A549 (cell line): ENCODE measurements at regions not wholly inside any gene's neighbourhood (a gene's known extent, or its start where the extent isn't known, plus 50 kb on each side); places are given as distances from the start of the nearest gene placed in this dataset.

ENCODE experiments used
- EP300 ChIP-seq, 2 experiments: fragments of >200 bp; sonication (Bioruptor Twin); formaldehyde crosslinking; IDR thresholded peaks; 2 replicates in 1 of 2; 3 replicates in 1 of 2; pipeline ENCODE4 v1.6.1; 2016 to 2017
- JUN ChIP-seq, 2 experiments: fragments of >200 bp; sonication (Bioruptor Twin); formaldehyde crosslinking; IDR thresholded peaks; 2 replicates in 1 of 2; 3 replicates in 1 of 2; pipeline ENCODE4 v1.6.1; 2016 to 2017
- MAZ ChIP-seq: fragments of 150-350 bp; IDR thresholded peaks from 2 replicates; pipeline ENCODE4 v1.6.1; 2014; ENCODE audit warnings: antibody characterized with exemption, low read depth, low read length, borderline replicate concordance
- MYC ChIP-seq: IDR thresholded peaks from 2 replicates; pipeline ENCODE4 v1.6.1; 2012; ENCODE audit warnings: mild to moderate bottlenecking, inconsistent platforms, low read length, improper control_type of control experiment, borderline replicate concordance
- POLR2A ChIP-seq: IDR thresholded peaks from 2 replicates; pipeline ENCODE4 v1.6.1; 2012; ENCODE audit warnings: mild to moderate bottlenecking, low read length
- RFX5 ChIP-seq: fragments of 450-650 bp; IDR thresholded peaks from 2 replicates; pipeline ENCODE4 v1.7.1; 2014; ENCODE audit warnings: antibody characterized with exemption, mild to moderate bottlenecking, moderate library complexity
- RNF2 ChIP-seq: fragments of 200-600 bp; sonication (generic); IDR thresholded peaks from 2 replicates; pipeline ENCODE4 v1.6.1; 2016; ENCODE audit warnings: low read depth, mild to moderate bottlenecking, antibody characterized with exemption, moderate library complexity, borderline replicate concordance
- SMC3 ChIP-seq: fragments of >200 bp; sonication (Bioruptor Twin); formaldehyde crosslinking; IDR thresholded peaks from 3 replicates; pipeline ENCODE4 v1.6.1; 2018; ENCODE audit warnings: inconsistent platforms
- SREBF2 ChIP-seq: fragments of 450-650 bp; IDR thresholded peaks from 2 replicates; pipeline ENCODE4 v1.6.1; 2014; ENCODE audit warnings: mild to moderate bottlenecking, moderate library complexity
- ZFP36 ChIP-seq: fragments of 450-650 bp; IDR thresholded peaks from 2 replicates; pipeline ENCODE4 v1.6.1; 2014; ENCODE audit warnings: borderline replicate concordance; ENCODE audit not compliant: partially characterized antibody
- TF ChIP-seq, protein P1 (sequence below): fragments of 200-600 bp; sonication (generic); IDR thresholded peaks from 2 replicates; pipeline ENCODE4 v1.6.1; 2016; ENCODE audit warnings: antibody characterized with exemption, mild to moderate bottlenecking, moderate library complexity
- TF ChIP-seq, protein P2 (sequence below): fragments of >200 bp; sonication (Bioruptor Twin); formaldehyde crosslinking; IDR thresholded peaks from 3 replicates; pipeline ENCODE4 v1.5.1; 2016

- TF ChIP-seq RNF2 (no peak), MYC (no peak), POLR2A (no peak), ZFP36 (no peak), MAZ (no peak), EP300 (IDR thresholded peaks at IDR 0.05) (no peak), RFX5 (no peak), SMC3 (no peak), SREBF2 (no peak), JUN (IDR thresholded peaks at IDR 0.05) (no peak)
- TF ChIP-seq, protein P1, sequence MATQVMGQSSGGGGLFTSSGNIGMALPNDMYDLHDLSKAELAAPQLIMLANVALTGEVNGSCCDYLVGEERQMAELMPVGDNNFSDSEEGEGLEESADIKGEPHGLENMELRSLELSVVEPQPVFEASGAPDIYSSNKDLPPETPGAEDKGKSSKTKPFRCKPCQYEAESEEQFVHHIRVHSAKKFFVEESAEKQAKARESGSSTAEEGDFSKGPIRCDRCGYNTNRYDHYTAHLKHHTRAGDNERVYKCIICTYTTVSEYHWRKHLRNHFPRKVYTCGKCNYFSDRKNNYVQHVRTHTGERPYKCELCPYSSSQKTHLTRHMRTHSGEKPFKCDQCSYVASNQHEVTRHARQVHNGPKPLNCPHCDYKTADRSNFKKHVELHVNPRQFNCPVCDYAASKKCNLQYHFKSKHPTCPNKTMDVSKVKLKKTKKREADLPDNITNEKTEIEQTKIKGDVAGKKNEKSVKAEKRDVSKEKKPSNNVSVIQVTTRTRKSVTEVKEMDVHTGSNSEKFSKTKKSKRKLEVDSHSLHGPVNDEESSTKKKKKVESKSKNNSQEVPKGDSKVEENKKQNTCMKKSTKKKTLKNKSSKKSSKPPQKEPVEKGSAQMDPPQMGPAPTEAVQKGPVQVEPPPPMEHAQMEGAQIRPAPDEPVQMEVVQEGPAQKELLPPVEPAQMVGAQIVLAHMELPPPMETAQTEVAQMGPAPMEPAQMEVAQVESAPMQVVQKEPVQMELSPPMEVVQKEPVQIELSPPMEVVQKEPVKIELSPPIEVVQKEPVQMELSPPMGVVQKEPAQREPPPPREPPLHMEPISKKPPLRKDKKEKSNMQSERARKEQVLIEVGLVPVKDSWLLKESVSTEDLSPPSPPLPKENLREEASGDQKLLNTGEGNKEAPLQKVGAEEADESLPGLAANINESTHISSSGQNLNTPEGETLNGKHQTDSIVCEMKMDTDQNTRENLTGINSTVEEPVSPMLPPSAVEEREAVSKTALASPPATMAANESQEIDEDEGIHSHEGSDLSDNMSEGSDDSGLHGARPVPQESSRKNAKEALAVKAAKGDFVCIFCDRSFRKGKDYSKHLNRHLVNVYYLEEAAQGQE = no peak
- TF ChIP-seq, protein P2, sequence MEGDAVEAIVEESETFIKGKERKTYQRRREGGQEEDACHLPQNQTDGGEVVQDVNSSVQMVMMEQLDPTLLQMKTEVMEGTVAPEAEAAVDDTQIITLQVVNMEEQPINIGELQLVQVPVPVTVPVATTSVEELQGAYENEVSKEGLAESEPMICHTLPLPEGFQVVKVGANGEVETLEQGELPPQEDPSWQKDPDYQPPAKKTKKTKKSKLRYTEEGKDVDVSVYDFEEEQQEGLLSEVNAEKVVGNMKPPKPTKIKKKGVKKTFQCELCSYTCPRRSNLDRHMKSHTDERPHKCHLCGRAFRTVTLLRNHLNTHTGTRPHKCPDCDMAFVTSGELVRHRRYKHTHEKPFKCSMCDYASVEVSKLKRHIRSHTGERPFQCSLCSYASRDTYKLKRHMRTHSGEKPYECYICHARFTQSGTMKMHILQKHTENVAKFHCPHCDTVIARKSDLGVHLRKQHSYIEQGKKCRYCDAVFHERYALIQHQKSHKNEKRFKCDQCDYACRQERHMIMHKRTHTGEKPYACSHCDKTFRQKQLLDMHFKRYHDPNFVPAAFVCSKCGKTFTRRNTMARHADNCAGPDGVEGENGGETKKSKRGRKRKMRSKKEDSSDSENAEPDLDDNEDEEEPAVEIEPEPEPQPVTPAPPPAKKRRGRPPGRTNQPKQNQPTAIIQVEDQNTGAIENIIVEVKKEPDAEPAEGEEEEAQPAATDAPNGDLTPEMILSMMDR = no peak
These were observed 1225.9 kb upstream of the EPHA6 start for GRCh38 chr3:95588473-95588872.
